Osteocyte (in vitro differentiated cells): ENCODE measurements at regions not wholly inside any gene's neighbourhood (a gene's known extent, or its start where the extent isn't known, plus 50 kb on each side); places are given as distances from the start of the nearest gene placed in this dataset.

ENCODE experiments used
- DNase-seq: peaks from one replicate; pipeline ENCODE4 v3.0.0; 2021; ENCODE audit warnings: mixed read lengths; ENCODE audit not compliant: unreplicated experiment; ENCODE audit errors: extremely low spot score
- H3K27ac Mint-ChIP-seq: one replicate; pipeline ENCODE4 v1.8.0; 2021; ENCODE audit warnings: mild to moderate bottlenecking, mixed read lengths; ENCODE audit not compliant: unreplicated experiment
- H3K27me3 Mint-ChIP-seq: one replicate; pipeline ENCODE4 v1.8.0; 2021; ENCODE audit warnings: mixed read lengths; ENCODE audit not compliant: unreplicated experiment
- H3K36me3 Mint-ChIP-seq: one replicate; pipeline ENCODE4 v1.8.0; 2021; ENCODE audit warnings: mixed read lengths; ENCODE audit not compliant: unreplicated experiment
- H3K4me1 Mint-ChIP-seq: one replicate; pipeline ENCODE4 v1.8.0; 2021; ENCODE audit warnings: mixed read lengths; ENCODE audit not compliant: unreplicated experiment
- H3K4me3 Mint-ChIP-seq: one replicate; pipeline ENCODE4 v1.8.0; 2021; ENCODE audit warnings: mild to moderate bottlenecking, moderate library complexity, mixed read lengths; ENCODE audit not compliant: unreplicated experiment
- H3K9me3 Mint-ChIP-seq: one replicate; pipeline ENCODE4 v1.8.0; 2021; ENCODE audit warnings: mixed read lengths; ENCODE audit not compliant: unreplicated experiment
- TF ChIP-seq, protein P1 (sequence below): fragments of 200-600 bp; sonication (generic); IDR thresholded peaks from 2 replicates; pipeline ENCODE4 v1.5.0; 2021; ENCODE audit warnings: antibody characterized with exemption, mild to moderate bottlenecking, moderate library complexity

- TF ChIP-seq, protein P1, sequence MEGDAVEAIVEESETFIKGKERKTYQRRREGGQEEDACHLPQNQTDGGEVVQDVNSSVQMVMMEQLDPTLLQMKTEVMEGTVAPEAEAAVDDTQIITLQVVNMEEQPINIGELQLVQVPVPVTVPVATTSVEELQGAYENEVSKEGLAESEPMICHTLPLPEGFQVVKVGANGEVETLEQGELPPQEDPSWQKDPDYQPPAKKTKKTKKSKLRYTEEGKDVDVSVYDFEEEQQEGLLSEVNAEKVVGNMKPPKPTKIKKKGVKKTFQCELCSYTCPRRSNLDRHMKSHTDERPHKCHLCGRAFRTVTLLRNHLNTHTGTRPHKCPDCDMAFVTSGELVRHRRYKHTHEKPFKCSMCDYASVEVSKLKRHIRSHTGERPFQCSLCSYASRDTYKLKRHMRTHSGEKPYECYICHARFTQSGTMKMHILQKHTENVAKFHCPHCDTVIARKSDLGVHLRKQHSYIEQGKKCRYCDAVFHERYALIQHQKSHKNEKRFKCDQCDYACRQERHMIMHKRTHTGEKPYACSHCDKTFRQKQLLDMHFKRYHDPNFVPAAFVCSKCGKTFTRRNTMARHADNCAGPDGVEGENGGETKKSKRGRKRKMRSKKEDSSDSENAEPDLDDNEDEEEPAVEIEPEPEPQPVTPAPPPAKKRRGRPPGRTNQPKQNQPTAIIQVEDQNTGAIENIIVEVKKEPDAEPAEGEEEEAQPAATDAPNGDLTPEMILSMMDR, result no peak
- H3K4me3 Mint-ChIP-seq, result no peak overlapping the region
- no peaks in the 10 kb centered on the region for H3K27me3 Mint-ChIP-seq
- DNase-seq, result no peak
- H3K9me3 Mint-ChIP-seq, result peaks cover 4% of the 10 kb centered on the region
- H3K4me1 Mint-ChIP-seq, result no peaks in the 10 kb centered on the region
- no peak overlapping the region for H3K27ac Mint-ChIP-seq
- no peaks in the 10 kb centered on the region for H3K36me3 Mint-ChIP-seq
Measured at GRCh38 chr11:79932612-79933011, 491.8 kb upstream of the TENM4 start.

DNA sequence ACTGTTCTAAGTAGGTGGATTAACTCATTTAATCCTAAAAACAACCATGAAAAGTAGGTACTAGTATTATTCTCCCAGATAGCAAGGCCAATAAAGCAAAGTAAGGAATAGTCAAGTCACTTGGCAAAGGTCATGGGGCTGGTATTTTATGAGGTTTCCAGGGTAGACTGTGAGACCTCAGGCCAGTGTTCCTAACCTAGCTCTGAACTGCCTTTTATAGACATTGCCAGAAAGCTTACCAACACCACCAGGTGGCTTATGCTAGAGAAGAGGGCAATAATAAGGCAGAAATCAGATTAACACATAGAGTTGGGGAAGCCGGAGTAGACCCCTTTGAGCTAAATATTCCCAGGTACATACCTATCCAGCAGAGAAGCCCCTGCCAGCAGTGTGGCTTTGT lies 490.9 kb upstream of the TENM4 start:
- Mint-ChIP-seq H3K27ac (no peak overlapping the region), H3K27me3 (no peaks in the 10 kb centered on the region)
- TF ChIP-seq, protein P1, result no peak

DNA sequence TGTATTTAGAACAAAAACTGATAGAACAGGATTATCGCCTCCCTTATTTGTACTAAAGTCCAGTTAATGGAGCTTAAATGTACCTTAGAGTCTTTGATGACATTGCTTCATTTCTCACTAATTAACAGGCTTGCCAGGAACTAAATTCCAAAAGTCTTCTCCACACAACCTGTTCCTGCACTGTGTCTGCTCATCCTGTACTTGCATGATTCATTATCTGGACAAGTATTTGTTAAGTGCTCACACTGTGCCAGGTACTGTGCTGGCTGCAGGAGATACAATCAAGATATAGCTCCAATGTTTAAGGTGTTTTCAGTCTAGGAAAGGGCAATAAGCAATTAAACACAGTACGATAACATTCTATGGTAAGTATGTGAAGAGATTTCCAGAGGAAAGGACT lies 485.9 kb upstream of the TENM4 start:
- TF ChIP-seq, protein P1, result no peak
- no peak for DNase-seq
- no peaks in the 10 kb centered on the region for H3K4me1 Mint-ChIP-seq
- H3K36me3 Mint-ChIP-seq, result no peaks in the 10 kb centered on the region
- no peak overlapping the region for H3K4me3 Mint-ChIP-seq
- no peak overlapping the region for H3K27ac Mint-ChIP-seq
- H3K27me3 Mint-ChIP-seq, result no peaks in the 10 kb centered on the region
- no peaks in the 10 kb centered on the region for H3K9me3 Mint-ChIP-seq

More for the DNA sequence above, 490.9 kb upstream of the TENM4 start:
- no peak overlapping the region for H3K4me3 Mint-ChIP-seq
- peaks cover 4% of the 10 kb centered on the region for H3K9me3 Mint-ChIP-seq
- no peaks in the 10 kb centered on the region for H3K4me1 Mint-ChIP-seq
- H3K36me3 Mint-ChIP-seq, result no peaks in the 10 kb centered on the region
- no peak for DNase-seq

DNA sequence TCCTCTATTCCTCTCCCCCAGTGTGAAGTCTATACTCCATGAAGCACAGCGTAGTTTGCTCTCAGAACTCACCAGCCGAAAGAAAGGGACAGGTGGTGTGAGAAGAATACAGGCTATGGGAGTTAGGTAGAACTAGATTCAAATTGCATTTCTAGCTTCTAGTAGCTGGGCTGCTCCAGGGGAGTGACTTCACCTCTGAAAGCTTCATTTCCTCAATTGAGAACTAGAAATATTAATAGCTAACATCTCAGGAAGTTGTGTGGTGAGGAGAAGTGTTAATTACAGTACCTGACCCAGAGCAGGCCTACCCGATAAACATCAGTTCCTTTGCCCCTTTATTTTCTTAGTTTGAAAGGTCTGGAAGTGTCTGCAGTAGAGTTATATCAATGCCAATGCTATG lies 484.7 kb upstream of the TENM4 start:
- Mint-ChIP-seq H3K27ac (no peak overlapping the region), H3K9me3 (no peaks in the 10 kb centered on the region), H3K4me3 (no peak overlapping the region), H3K36me3 (no peaks in the 10 kb centered on the region), H3K27me3 (no peaks in the 10 kb centered on the region), H3K4me1 (no peaks in the 10 kb centered on the region)
- TF ChIP-seq, protein P1, result no peak
- no peak for DNase-seq

DNA sequence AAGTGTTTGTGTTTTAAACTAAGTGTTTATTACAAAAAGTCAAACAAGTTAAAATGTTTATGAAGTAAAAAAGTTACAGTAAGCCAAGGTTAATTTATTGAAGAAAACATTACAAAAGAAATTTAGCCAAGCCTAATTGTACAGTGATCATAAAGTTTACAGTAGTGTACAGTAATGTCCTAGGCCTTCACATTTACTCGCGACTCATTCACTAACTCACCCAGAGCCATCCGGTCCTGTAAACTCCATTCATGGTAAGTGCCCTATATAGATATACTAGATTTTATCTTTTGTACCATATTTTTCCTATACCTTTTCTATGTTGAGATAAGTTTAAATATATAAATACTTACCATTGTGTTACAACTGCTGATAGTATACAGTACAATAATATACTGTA lies 481.8 kb upstream of the TENM4 start:
- H3K36me3 Mint-ChIP-seq, result no peaks in the 10 kb centered on the region
- no peaks in the 10 kb centered on the region for H3K27me3 Mint-ChIP-seq
- H3K27ac Mint-ChIP-seq, result no peak overlapping the region
- H3K4me3 Mint-ChIP-seq, result no peak overlapping the region
- TF ChIP-seq, protein P1, result no peak
- no peaks in the 10 kb centered on the region for H3K9me3 Mint-ChIP-seq
- DNase-seq, result no peak
- no peaks in the 10 kb centered on the region for H3K4me1 Mint-ChIP-seq
